Tibial artery (tissue), 4 donors: ENCODE measurements at regions not wholly inside any gene's neighbourhood (a gene's known extent, or its start where the extent isn't known, plus 50 kb on each side); places are given as distances from the start of the nearest gene placed in this dataset.

ENCODE experiments used
- DNase-seq, 2 donors: peaks; one replicate each; pipeline ENCODE4 v3.0.0-alpha.2; 2019
- H3K27ac ChIP-seq, 2 donors: fragments of 200-600 bp; sonication (generic) in 1 of 2; 1 replicate in 1 of 2; 2 replicates in 1 of 2; pipeline ENCODE4 v1.5.1; 2018 to 2019; ENCODE audit warnings: mild to moderate bottlenecking in 1 of 2
- H3K27me3 ChIP-seq, 2 donors: fragments of 200-600 bp; sonication (generic) in 1 of 2; one replicate each; pipeline versions ENCODE4 v1.5.1 to v1.6.0; 2016 to 2019
- H3K36me3 ChIP-seq, 3 donors: fragments of 200-600 bp; sonication (generic) in 2 of 3; one replicate each; pipeline ENCODE4 v1.5.1; 2016 to 2019; ENCODE audit warnings: mild to moderate bottlenecking in 2 of 3
- H3K4me1 ChIP-seq, 4 donors: fragments of 200-600 bp; sonication (generic) in 2 of 4; 1 replicate in 3 of 4; 2 replicates in 1 of 4; pipeline ENCODE4 v1.5.1; 2016 to 2019
- H3K4me3 ChIP-seq, 2 donors: fragments of 200-600 bp; sonication (generic) in 1 of 2; 1 replicate in 1 of 2; 2 replicates in 1 of 2; pipeline ENCODE4 v1.5.1; 2018 to 2019; ENCODE audit warnings: mild to moderate bottlenecking in 2 of 2
- H3K9me3 ChIP-seq, 3 donors: fragments of 200-600 bp; sonication (generic) in 1 of 3; one replicate each; pipeline ENCODE4 v1.5.1; 2016 to 2019
- CTCF ChIP-seq, 2 experiments: fragments of 200-600 bp in 1 of 2; fragments of 450-650 bp in 1 of 2; IDR thresholded peaks; one replicate each; pipeline ENCODE4 v1.5.1; 2017 to 2019; ENCODE audit warnings: antibody characterized with exemption in 2 of 2, mild to moderate bottlenecking in 1 of 2, moderate library complexity in 1 of 2
- intact Hi-C: fragments of 100-400 bp; cut with DNase I; formaldehyde crosslinking; loops from one replicate; pipeline ENCODE4 v1.15.0; 2023; ENCODE audit warnings: low total_unique reads

- Histone ChIP-seq H3K4me1 (no peaks in the 10 kb centered on the region), H3K27ac (no peak overlapping the region), H3K27me3 (peaks cover 0 to 30% of the 10 kb centered on the region in 2 donors), H3K36me3 (no peaks in the 10 kb centered on the region), H3K9me3 (no peaks in the 10 kb centered on the region), H3K4me3 (no peak overlapping the region)
- no peak for DNase-seq
- intact Hi-C loops = no loop called here
- no peak for TF ChIP-seq CTCF (IDR thresholded peaks at IDR 0.05)
These were observed 93.8 kb upstream of the CACNA1A start for GRCh38 chr19:13600091-13600490.

GRCh38 chr19:13599681-13600080, 93.4 kb upstream of the CACNA1A start:
- Histone ChIP-seq H3K27ac (no peak overlapping the region), H3K27me3 (peaks cover 0 to 31% of the 10 kb centered on the region in 2 donors), H3K36me3 (no peaks in the 10 kb centered on the region), H3K4me3 (no peak overlapping the region), H3K4me1 (no peaks in the 10 kb centered on the region), H3K9me3 (no peaks in the 10 kb centered on the region)
- DNase-seq = no peak
- intact Hi-C loops = loop anchor here (5.0 to 10.0 kb wide), 2 partner anchors 118 to 455 kb away; no protein-coding TSS in a partner anchor
- no peak for TF ChIP-seq CTCF (IDR thresholded peaks at IDR 0.05)

GRCh38 chr19:13598098-13598497, 91.8 kb upstream of the CACNA1A start:
- Histone ChIP-seq H3K27ac (no peak overlapping the region), H3K36me3 (no peaks in the 10 kb centered on the region), H3K4me1 (no peaks in the 10 kb centered on the region), H3K9me3 (no peaks in the 10 kb centered on the region), H3K4me3 (no peak overlapping the region), H3K27me3 (peaks cover 0 to 41% of the 10 kb centered on the region in 2 donors)
- DNase-seq = no peak
- TF ChIP-seq CTCF (IDR thresholded peaks at IDR 0.05) = no peak
- intact Hi-C loops = loop anchor here (5.0 to 10.0 kb wide), 2 partner anchors 119 to 457 kb away; no protein-coding TSS in a partner anchor

- H3K27ac ChIP-seq = no peak overlapping the region
- no peaks in the 10 kb centered on the region for H3K4me1 ChIP-seq
- H3K36me3 ChIP-seq = no peaks in the 10 kb centered on the region
- TF ChIP-seq CTCF (IDR thresholded peaks at IDR 0.05) = peak; percentile 49 to 74
- H3K27me3 ChIP-seq = peaks cover 0 to 39% of the 10 kb centered on the region in 2 donors
- H3K9me3 ChIP-seq = no peaks in the 10 kb centered on the region
- no peak overlapping the region for H3K4me3 ChIP-seq
- intact Hi-C loops = loop anchor here (5.0 to 10.0 kb wide), 2 partner anchors 120 to 457 kb away; no protein-coding TSS in a partner anchor
- DNase-seq = peak in 1 of 2 donors; percentile 32
These were observed 91.4 kb upstream of the CACNA1A start for GRCh38 chr19:13597640-13598039.

- H3K4me3 ChIP-seq = no peak overlapping the region
- H3K36me3 ChIP-seq = no peaks in the 10 kb centered on the region
- no peaks in the 10 kb centered on the region for H3K9me3 ChIP-seq
- DNase-seq = peak; percentile 52 to 77
- TF ChIP-seq CTCF (IDR thresholded peaks at IDR 0.05) = peak; percentile 84 to 96
- H3K27ac ChIP-seq = no peak overlapping the region
- intact Hi-C loops = loop anchor here (5.0 kb wide), 1 partner anchor 312 kb away; no protein-coding TSS in a partner anchor
- H3K4me1 ChIP-seq = peaks cover 0 to 4% (median 2%) of the 10 kb centered on the region in 4 donors
- peaks cover 0 to 43% of the 10 kb centered on the region in 2 donors for H3K27me3 ChIP-seq
These were observed 82.9 kb upstream of the CACNA1A start for GRCh38 chr19:13588957-13589833.
